ENCODE measurements at regions not wholly inside any gene's neighbourhood (a gene's known extent, or its start where the extent isn't known, plus 50 kb on each side); places are given as distances from the start of the nearest gene placed in this dataset.

- H2AFZ ChIP-seq (ENCODE audit: low read depth): no peak overlapping the region
- no peaks in the 10 kb centered on the region for H3K4me1 ChIP-seq (ENCODE audit: control insufficient read depth in 1 of 2, insufficient read depth in 2 of 2, low read depth in 1 of 2, low read length in 1 of 2)
- H3K79me2 ChIP-seq (ENCODE audit: insufficient read depth): no peaks in the 10 kb centered on the region
- H4K20me1 ChIP-seq (ENCODE audit: insufficient read depth): no peaks in the 10 kb centered on the region
- H3K9ac ChIP-seq: no peak overlapping the region
- no peaks in the 10 kb centered on the region for H3K9me3 ChIP-seq
- H3K27ac ChIP-seq (ENCODE audit: low read depth in 2 of 2, low read length in 1 of 2): no peak overlapping the region
- TF ChIP-seq GATA2 (CRISPR knock-in tag; IDR thresholded peaks at IDR 0.05) (no peak), EP300 (IDR thresholded peaks at IDR 0.05; ENCODE audit: borderline replicate concordance in 1 of 2, low read depth in 1 of 2, low read length in 1 of 2) (no peak), YY1 (IDR thresholded peaks at IDR 0.05; ENCODE audit: low read depth) (no peak), JUND (IDR thresholded peaks at IDR 0.05) (no peak), TEAD4 (IDR thresholded peaks at IDR 0.05; ENCODE audit: borderline replicate concordance, insufficient read depth) (no peak), MXI1 (IDR thresholded peaks at IDR 0.05; ENCODE audit: low read depth, low read length) (no peak), IRF3 (IDR thresholded peaks at IDR 0.05; ENCODE audit: low read depth, low read length) (no peak), NRF1 (IDR thresholded peaks at IDR 0.05; ENCODE audit: low read depth, low read length) (no peak), CTCF (IDR thresholded peaks at IDR 0.05) (no peak)
- no peaks in the 10 kb centered on the region for H3K27me3 ChIP-seq (ENCODE audit: insufficient read depth)
- WGBS (ENCODE audit: low lambda C conversion rate): 5% methylated on average over 5 of the region's 5 CpGs
- no peak overlapping the region for H3K4me2 ChIP-seq
- ChIA-PET POLR2A (no interaction called here), CTCF (no interaction called here)
- H3F3A ChIP-seq (replicated peaks; ENCODE audit: insufficient read depth): no peaks in the 10 kb centered on the region
- DNase-seq: no peak
- no peaks in the 10 kb centered on the region for H3K9me2 ChIP-seq
- no peak overlapping the region for H3K4me3 ChIP-seq (ENCODE audit: low read depth in 2 of 2, low read length in 1 of 2)
- no peaks in the 10 kb centered on the region for H3K36me3 ChIP-seq (replicated peaks in 1 of 2; ENCODE audit: control insufficient read depth in 1 of 2, insufficient read depth in 2 of 2, low read length in 1 of 2)
Observed at GRCh38 chr3:713006-713621, 379.7 kb upstream of the CNTN6 start.

GRCh38 chr3:713947-714620 lies 378.7 kb upstream of the CNTN6 start:
- Histone ChIP-seq H3K4me1 (ENCODE audit: control insufficient read depth in 1 of 2, insufficient read depth in 2 of 2, low read depth in 1 of 2, low read length in 1 of 2) (no peaks in the 10 kb centered on the region), H2AFZ (ENCODE audit: low read depth) (no peak overlapping the region), H3K4me3 (ENCODE audit: low read depth in 2 of 2, low read length in 1 of 2) (no peak overlapping the region), H3K9me2 (no peaks in the 10 kb centered on the region), H3K9ac (no peak overlapping the region), H4K20me1 (ENCODE audit: insufficient read depth) (no peaks in the 10 kb centered on the region), H3K79me2 (ENCODE audit: insufficient read depth) (no peaks in the 10 kb centered on the region), H3K27ac (ENCODE audit: low read depth in 2 of 2, low read length in 1 of 2) (no peak overlapping the region), H3K9me3 (no peaks in the 10 kb centered on the region), H3K36me3 (replicated peaks in 1 of 2; ENCODE audit: control insufficient read depth in 1 of 2, insufficient read depth in 2 of 2, low read length in 1 of 2) (no peaks in the 10 kb centered on the region), H3K27me3 (ENCODE audit: insufficient read depth) (no peaks in the 10 kb centered on the region), H3K4me2 (no peak overlapping the region), H3F3A (replicated peaks; ENCODE audit: insufficient read depth) (no peaks in the 10 kb centered on the region)
- DNase-seq: no peak
- 6% methylated on average over 5 of the region's 5 CpGs for WGBS (ENCODE audit: low lambda C conversion rate)
- CTCF ChIA-PET: no interaction called here
- TF ChIP-seq CTCF (IDR thresholded peaks at IDR 0.05): no peak
- no peak for TF ChIP-seq FOXJ3 (CRISPR knock-in tag; IDR thresholded peaks at IDR 0.05)
- TF ChIP-seq MEF2A (IDR thresholded peaks at IDR 0.05; ENCODE audit: borderline replicate concordance, low read depth): no peak
- TF ChIP-seq RFX5 (IDR thresholded peaks at IDR 0.05; ENCODE audit: low read length): no peak
- POLR2A ChIA-PET: no interaction called here
